IPS DF 6.9 (cell line): ENCODE measurements at regions not wholly inside any gene's neighbourhood (a gene's known extent, or its start where the extent isn't known, plus 50 kb on each side); places are given as distances from the start of the nearest gene placed in this dataset.

ENCODE experiments used
- DNase-seq: peaks from one replicate; pipeline ENCODE4 v3.0.0-alpha.2; 2013; ENCODE audit warnings: low read depth, low spot score
- H3K27ac ChIP-seq: one replicate; pipeline ENCODE4 v1.5.1; 2013; ENCODE audit warnings: low read length, control low read depth
- H3K27me3 ChIP-seq: 2 replicates; pipeline ENCODE4 v1.6.1; 2013; ENCODE audit warnings: mild to moderate bottlenecking, low read length; ENCODE audit not compliant: control insufficient read depth, insufficient read depth
- H3K36me3 ChIP-seq: 2 replicates; pipeline ENCODE4 v1.6.1; 2013; ENCODE audit warnings: low read length; ENCODE audit not compliant: control insufficient read depth, insufficient read depth
- H3K4me1 ChIP-seq: 2 replicates; pipeline ENCODE4 v1.6.1; 2013; ENCODE audit warnings: low read length; ENCODE audit not compliant: control insufficient read depth, insufficient read depth
- H3K4me3 ChIP-seq: 2 replicates; pipeline ENCODE4 v1.5.1; 2013; ENCODE audit warnings: mild to moderate bottlenecking, low read length
- H3K9me3 ChIP-seq: 2 replicates; pipeline ENCODE4 v1.6.1; 2013; ENCODE audit warnings: low read length, inconsistent platforms; ENCODE audit not compliant: control insufficient read depth, insufficient read depth
- WGBS: extraction: QIAGEN DNeasy Blood & Tissue Kit; methylation state at CpG from one replicate; pipeline ENCODE4 v1.1.7; 2013; ENCODE audit warnings: mixed read lengths, missing lambda C conversion rate; ENCODE audit not compliant: insufficient read length, insufficient coverage; 5-methylcytosine and 5-hydroxymethylcytosine counted together

- Histone ChIP-seq H3K4me3 (no peak overlapping the region), H3K27ac (no peak overlapping the region)
- no CpG with 5 or more reads among the region's 4 CpGs for WGBS
Observed at GRCh38 chr1:59128784-59129227, 168.1 kb upstream of the FGGY start.

GRCh38 chr1:59132295-59132694 lies 164.6 kb upstream of the FGGY start:
- H3K4me3 ChIP-seq = no peak overlapping the region
- WGBS = no CpG with 5 or more reads among the region's 5 CpGs
- no peaks in the 10 kb centered on the region for H3K9me3 ChIP-seq
- H3K4me1 ChIP-seq = peaks cover 6% of the 10 kb centered on the region; the same call in 1 of the 2 replicates
- H3K27ac ChIP-seq = no peak overlapping the region
- H3K27me3 ChIP-seq = no peaks in the 10 kb centered on the region
- DNase-seq = no peak
- no peaks in the 10 kb centered on the region for H3K36me3 ChIP-seq

More at GRCh38 chr1:59128784-59129227, 168.1 kb upstream of the FGGY start:
- H3K4me1 ChIP-seq = peaks cover 6% of the 10 kb centered on the region; the same call in 1 of the 2 replicates
- H3K27me3 ChIP-seq = no peaks in the 10 kb centered on the region
- no peaks in the 10 kb centered on the region for H3K36me3 ChIP-seq
- H3K9me3 ChIP-seq = no peaks in the 10 kb centered on the region
- DNase-seq = no peak

GRCh38 chr1:59133997-59134396 lies 162.9 kb upstream of the FGGY start:
- DNase-seq = no peak
- no peaks in the 10 kb centered on the region for H3K9me3 ChIP-seq
- no peaks in the 10 kb centered on the region for H3K36me3 ChIP-seq
- WGBS = no CpG with 5 or more reads among the region's 1 CpG
- H3K4me1 ChIP-seq = peaks cover 4% of the 10 kb centered on the region; the same call in 1 of the 2 replicates
- no peaks in the 10 kb centered on the region for H3K27me3 ChIP-seq
- H3K4me3 ChIP-seq = no peak overlapping the region
- H3K27ac ChIP-seq = no peak overlapping the region

- WGBS = no CpG with 5 or more reads among the region's 1 CpG
- H3K4me3 ChIP-seq = no peak overlapping the region
- no peaks in the 10 kb centered on the region for H3K9me3 ChIP-seq
Observed at GRCh38 chr1:59135761-59136255, 161.1 kb upstream of the FGGY start.

GRCh38 chr1:59136541-59137275 lies 160.2 kb upstream of the FGGY start:
- Histone ChIP-seq H3K36me3 (no peaks in the 10 kb centered on the region), H3K27ac (no peak overlapping the region), H3K27me3 (no peaks in the 10 kb centered on the region), H3K4me1 (peaks cover 3% of the 10 kb centered on the region; the same call in 1 of the 2 replicates), H3K9me3 (no peaks in the 10 kb centered on the region), H3K4me3 (no peak overlapping the region)
- DNase-seq = no peak
- no CpG with 5 or more reads among the region's 8 CpGs for WGBS

More at GRCh38 chr1:59135761-59136255, 161.1 kb upstream of the FGGY start:
- peaks cover 3% of the 10 kb centered on the region; the same call in 1 of the 2 replicates for H3K4me1 ChIP-seq
- no peak overlapping the region for H3K27ac ChIP-seq
- no peak for DNase-seq
- H3K27me3 ChIP-seq = no peaks in the 10 kb centered on the region
- no peaks in the 10 kb centered on the region for H3K36me3 ChIP-seq

GRCh38 chr1:59137276-59137615 lies 159.6 kb upstream of the FGGY start:
- H3K36me3 ChIP-seq = no peaks in the 10 kb centered on the region
- no peaks in the 10 kb centered on the region for H3K9me3 ChIP-seq
- no peaks in the 10 kb centered on the region for H3K27me3 ChIP-seq
- WGBS = no CpG with 5 or more reads among the region's 3 CpGs
- no peak overlapping the region for H3K27ac ChIP-seq
- H3K4me1 ChIP-seq = peaks cover 2% of the 10 kb centered on the region; the same call in 1 of the 2 replicates
- no peak overlapping the region for H3K4me3 ChIP-seq
- DNase-seq = no peak

GRCh38 chr1:59137968-59138367 lies 158.9 kb upstream of the FGGY start:
- H3K27me3 ChIP-seq = no peaks in the 10 kb centered on the region
- no CpG with 5 or more reads among the region's 4 CpGs for WGBS
- H3K4me1 ChIP-seq = no peaks in the 10 kb centered on the region
- no peaks in the 10 kb centered on the region for H3K36me3 ChIP-seq
- no peaks in the 10 kb centered on the region for H3K9me3 ChIP-seq
- DNase-seq = no peak
- H3K4me3 ChIP-seq = no peak overlapping the region
- no peak overlapping the region for H3K27ac ChIP-seq

- Histone ChIP-seq H3K9me3 (no peaks in the 10 kb centered on the region), H3K4me3 (no peak overlapping the region), H3K27ac (no peak overlapping the region), H3K4me1 (no peaks in the 10 kb centered on the region), H3K36me3 (no peaks in the 10 kb centered on the region), H3K27me3 (no peaks in the 10 kb centered on the region)
- DNase-seq = no peak
- no CpG with 5 or more reads among the region's 5 CpGs for WGBS
Observed at GRCh38 chr1:59138402-59138801, 158.5 kb upstream of the FGGY start.

GRCh38 chr1:59139396-59139795 lies 157.5 kb upstream of the FGGY start:
- H3K27ac ChIP-seq = no peak overlapping the region
- no peak for DNase-seq
- H3K36me3 ChIP-seq = no peaks in the 10 kb centered on the region
- H3K4me3 ChIP-seq = no peak overlapping the region
- no peaks in the 10 kb centered on the region for H3K9me3 ChIP-seq
- no CpG with 5 or more reads among the region's 2 CpGs for WGBS
- no peaks in the 10 kb centered on the region; the same call in 1 of the 2 replicates for H3K4me1 ChIP-seq
- no peaks in the 10 kb centered on the region for H3K27me3 ChIP-seq

- no CpG with 5 or more reads among the region's 4 CpGs for WGBS
- H3K4me3 ChIP-seq = no peak overlapping the region
- no peak overlapping the region for H3K27ac ChIP-seq
- no peaks in the 10 kb centered on the region; the same call in 1 of the 2 replicates for H3K4me1 ChIP-seq
- DNase-seq = no peak
- no peaks in the 10 kb centered on the region for H3K36me3 ChIP-seq
- H3K27me3 ChIP-seq = no peaks in the 10 kb centered on the region
- H3K9me3 ChIP-seq = no peaks in the 10 kb centered on the region
Observed at GRCh38 chr1:59141267-59141863, 155.5 kb upstream of the FGGY start.
